ENCODE measurements at regions not wholly inside any gene's neighbourhood (a gene's known extent, or its start where the extent isn't known, plus 50 kb on each side); places are given as distances from the start of the nearest gene placed in this dataset.

DNA sequence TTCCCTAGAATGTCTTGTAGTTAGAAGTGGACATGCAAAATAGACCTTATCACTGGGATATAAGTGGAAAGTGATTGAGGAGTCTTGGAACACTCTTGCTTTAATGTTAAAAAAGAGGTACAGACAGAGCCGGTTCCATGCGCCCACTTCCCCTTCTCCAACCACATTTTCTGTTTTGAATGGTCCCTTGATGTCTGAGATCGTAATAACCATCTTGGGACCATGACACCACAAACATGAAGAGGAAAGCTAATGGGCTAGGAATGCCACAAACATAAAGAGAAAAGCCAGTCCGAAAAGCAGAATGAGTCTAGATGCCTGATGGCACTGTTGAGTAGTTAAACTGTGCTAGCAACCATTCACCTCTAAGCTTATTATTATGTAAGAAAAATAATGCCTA, 54.8 kb upstream of the SPON1 start:
- no peak for DNase-seq

DNA sequence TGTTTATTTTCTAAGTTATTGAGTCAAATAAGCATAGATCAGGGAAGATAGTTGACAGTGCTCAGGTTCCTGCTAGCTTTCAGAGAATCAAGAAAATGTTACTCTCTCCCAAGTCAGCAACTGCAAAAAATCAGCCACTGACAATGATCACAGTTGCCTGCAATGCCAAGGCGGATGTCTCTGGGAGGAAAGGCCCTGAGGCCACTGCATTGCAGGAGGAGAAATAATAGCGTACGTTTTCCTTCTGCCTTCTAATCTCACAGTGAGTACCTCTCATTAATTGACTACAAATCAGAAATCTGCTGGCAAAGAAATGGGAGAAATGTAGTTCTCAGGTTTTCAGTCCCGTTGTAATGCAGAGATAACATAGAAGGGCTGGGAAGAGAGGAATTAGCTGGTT, 54.0 kb upstream of the SPON1 start:
- no peak for DNase-seq
